BLaER1 treated with 17β-estradiol and CSF1 and Interleukin-3, amounts not matched to agents 10 nM and 100 nM (cell line): ENCODE measurements at regions not wholly inside any gene's neighbourhood (a gene's known extent, or its start where the extent isn't known, plus 50 kb on each side); places are given as distances from the start of the nearest gene placed in this dataset.

Experiments used
- H3K27ac ChIP-seq, 11 experiments: shearing (Covaris generic); formaldehyde crosslinking; 2 replicates each; pipeline ENCODE4 v1.8.1; 2022
- H3K27me3 ChIP-seq, 11 experiments: shearing (Covaris generic); formaldehyde crosslinking; 2 replicates each; pipeline ENCODE4 v1.8.1; 2022
- H3K36me3 ChIP-seq, 11 experiments: shearing (Covaris generic); formaldehyde crosslinking; 2 replicates each; pipeline ENCODE4 v1.8.1; 2022
- H3K4me1 ChIP-seq, 10 experiments: shearing (Covaris generic); formaldehyde crosslinking; 2 replicates each; pipeline ENCODE4 v1.8.1; 2022
- H3K4me2 ChIP-seq, 11 experiments: shearing (Covaris generic); formaldehyde crosslinking; 2 replicates each; pipeline ENCODE4 v1.8.1; 2022
- H3K4me3 ChIP-seq, 10 experiments: shearing (Covaris generic); formaldehyde crosslinking; 2 replicates each; pipeline ENCODE4 v1.8.1; 2022
- H3K9ac ChIP-seq, 11 experiments: shearing (Covaris generic); formaldehyde crosslinking; 2 replicates each; pipeline ENCODE4 v1.8.1; 2022
- H3K9me3 ChIP-seq, 11 experiments: shearing (Covaris generic); formaldehyde crosslinking; replicated peaks in 1 of 11; 2 replicates each; pipeline ENCODE4 v1.8.1; 2022
- H4K20me1 ChIP-seq, 11 experiments: shearing (Covaris generic); formaldehyde crosslinking; 2 replicates each; pipeline ENCODE4 v1.8.1; 2022
- Cebpa-rat ChIP-seq, 11 experiments: shearing (Covaris generic); IDR thresholded peaks; 2 replicates each; pipeline ENCODE4 v1.8.1; 2022

GRCh38 chr1:199710974-199711373 is 316.5 kb upstream of the NR5A2 start:
- H3K27me3 ChIP-seq = no peaks in the 10 kb centered on the region
- no peak overlapping the region for H3K9ac ChIP-seq
- H3K27ac ChIP-seq = no peak overlapping the region
- no peak for TF ChIP-seq Cebpa-rat (IDR thresholded peaks at IDR 0.05)
- H3K4me3 ChIP-seq = no peak overlapping the region
- no peaks in the 10 kb centered on the region for H3K4me1 ChIP-seq
- H3K9me3 ChIP-seq = peaks cover 17 to 48% (median 24%) of the 10 kb centered on the region in 11 experiments; a peak in 21 of 22 replicates
- no peak overlapping the region for H3K4me2 ChIP-seq
- H4K20me1 ChIP-seq = no peaks in the 10 kb centered on the region
- H3K36me3 ChIP-seq = no peaks in the 10 kb centered on the region

- peaks cover 2 to 25% (median 6%) of the 10 kb centered on the region in 11 experiments; a peak in 16 of 22 replicates for H3K9me3 ChIP-seq
- H3K36me3 ChIP-seq = no peaks in the 10 kb centered on the region
- H3K9ac ChIP-seq = no peak overlapping the region
- peaks cover 0 to 12% (median 2%) of the 10 kb centered on the region in 10 experiments; a peak in 4 of 20 replicates for H3K4me1 ChIP-seq
- TF ChIP-seq Cebpa-rat (IDR thresholded peaks at IDR 0.05) = no peak
- H3K4me3 ChIP-seq = no peak overlapping the region
- no peaks in the 10 kb centered on the region for H3K27me3 ChIP-seq
- H4K20me1 ChIP-seq = no peaks in the 10 kb centered on the region
- H3K27ac ChIP-seq = no peak overlapping the region
- H3K4me2 ChIP-seq = no peak overlapping the region
Measured at GRCh38 chr1:199716729-199717128, 310.8 kb upstream of the NR5A2 start.

- no peak overlapping the region for H3K4me3 ChIP-seq
- H3K4me1 ChIP-seq = peaks cover 0 to 12% (median 2%) of the 10 kb centered on the region in 10 experiments; a peak in 4 of 20 replicates
- H3K27ac ChIP-seq = no peak overlapping the region
- H3K4me2 ChIP-seq = no peak overlapping the region
- no peak for TF ChIP-seq Cebpa-rat (IDR thresholded peaks at IDR 0.05)
- H3K9me3 ChIP-seq = peaks cover 0 to 8% (median 0%) of the 10 kb centered on the region in 11 experiments; a peak in 1 of 22 replicates
- no peaks in the 10 kb centered on the region for H3K36me3 ChIP-seq
- H3K27me3 ChIP-seq = no peaks in the 10 kb centered on the region
- H3K9ac ChIP-seq = no peak overlapping the region
- no peaks in the 10 kb centered on the region for H4K20me1 ChIP-seq
Measured at GRCh38 chr1:199719156-199719842, 308.2 kb upstream of the NR5A2 start.

- Histone ChIP-seq H3K27ac (no peak overlapping the region), H3K4me1 (peaks cover 0 to 12% (median 2%) of the 10 kb centered on the region in 10 experiments; a peak in 4 of 20 replicates), H3K9ac (no peak overlapping the region), H3K36me3 (no peaks in the 10 kb centered on the region), H3K9me3 (no peaks in the 10 kb centered on the region), H3K4me2 (peak overlapping the region in 3 of 11 experiments; percentile 13 to 20 (median 19); a peak in 3 of 22 replicates), H3K4me3 (no peak overlapping the region), H3K27me3 (no peaks in the 10 kb centered on the region), H4K20me1 (no peaks in the 10 kb centered on the region)
- no peak for TF ChIP-seq Cebpa-rat (IDR thresholded peaks at IDR 0.05)
Measured at GRCh38 chr1:199720496-199720895, 307.0 kb upstream of the NR5A2 start.

- no peak for TF ChIP-seq Cebpa-rat (IDR thresholded peaks at IDR 0.05)
- H3K27ac ChIP-seq = no peak overlapping the region
- H4K20me1 ChIP-seq = no peaks in the 10 kb centered on the region
- H3K4me2 ChIP-seq = no peak overlapping the region
- no peak overlapping the region for H3K4me3 ChIP-seq
- no peaks in the 10 kb centered on the region for H3K36me3 ChIP-seq
- no peak overlapping the region for H3K9ac ChIP-seq
- no peaks in the 10 kb centered on the region for H3K9me3 ChIP-seq
- H3K27me3 ChIP-seq = no peaks in the 10 kb centered on the region
- H3K4me1 ChIP-seq = peaks cover 0 to 12% (median 2%) of the 10 kb centered on the region in 10 experiments; a peak in 4 of 20 replicates
Measured at GRCh38 chr1:199721001-199721400, 306.5 kb upstream of the NR5A2 start.

- Histone ChIP-seq H3K4me1 (peaks cover 0 to 12% (median 2%) of the 10 kb centered on the region in 10 experiments; a peak in 4 of 20 replicates), H3K4me3 (no peak overlapping the region), H4K20me1 (no peaks in the 10 kb centered on the region), H3K27me3 (no peaks in the 10 kb centered on the region), H3K9me3 (no peaks in the 10 kb centered on the region), H3K27ac (no peak overlapping the region), H3K4me2 (no peak overlapping the region), H3K9ac (no peak overlapping the region), H3K36me3 (no peaks in the 10 kb centered on the region)
- no peak for TF ChIP-seq Cebpa-rat (IDR thresholded peaks at IDR 0.05)
Measured at GRCh38 chr1:199723250-199723956, 304.1 kb upstream of the NR5A2 start.

- H3K27me3 ChIP-seq = no peaks in the 10 kb centered on the region
- no peak overlapping the region for H3K4me2 ChIP-seq
- H3K4me1 ChIP-seq = peaks cover 0 to 12% (median 2%) of the 10 kb centered on the region in 10 experiments; a peak in 4 of 20 replicates
- H3K27ac ChIP-seq = no peak overlapping the region
- no peaks in the 10 kb centered on the region for H4K20me1 ChIP-seq
- H3K9me3 ChIP-seq = no peaks in the 10 kb centered on the region
- H3K4me3 ChIP-seq = no peak overlapping the region
- H3K9ac ChIP-seq = no peak overlapping the region
- TF ChIP-seq Cebpa-rat (IDR thresholded peaks at IDR 0.05) = no peak
- H3K36me3 ChIP-seq = no peaks in the 10 kb centered on the region
Measured at GRCh38 chr1:199724049-199724448, 303.5 kb upstream of the NR5A2 start.

- Histone ChIP-seq H3K4me1 (peaks cover 0 to 8% (median 2%) of the 10 kb centered on the region in 10 experiments; a peak in 4 of 20 replicates), H4K20me1 (no peaks in the 10 kb centered on the region), H3K9ac (no peak overlapping the region), H3K36me3 (no peaks in the 10 kb centered on the region), H3K9me3 (no peaks in the 10 kb centered on the region), H3K27ac (no peak overlapping the region), H3K4me3 (no peak overlapping the region), H3K4me2 (no peak overlapping the region), H3K27me3 (no peaks in the 10 kb centered on the region)
- no peak for TF ChIP-seq Cebpa-rat (IDR thresholded peaks at IDR 0.05)
Measured at GRCh38 chr1:199725002-199725565, 302.4 kb upstream of the NR5A2 start.

GRCh38 chr1:199727682-199728081 is 299.8 kb upstream of the NR5A2 start:
- Histone ChIP-seq H3K36me3 (no peaks in the 10 kb centered on the region), H3K9ac (no peak overlapping the region), H4K20me1 (no peaks in the 10 kb centered on the region), H3K4me2 (no peak overlapping the region), H3K4me1 (no peaks in the 10 kb centered on the region), H3K27me3 (no peaks in the 10 kb centered on the region), H3K27ac (no peak overlapping the region), H3K9me3 (no peaks in the 10 kb centered on the region; a peak in 1 of 22 replicates), H3K4me3 (no peak overlapping the region)
- TF ChIP-seq Cebpa-rat (IDR thresholded peaks at IDR 0.05) = no peak
